ENCODE measurements at regions not wholly inside any gene's neighbourhood (a gene's known extent, or its start where the extent isn't known, plus 50 kb on each side); places are given as distances from the start of the nearest gene placed in this dataset.

- DNase-seq (ENCODE audit: low read depth) = no peak
Observed at GRCh38 chr16:26295625-26296304, 604.0 kb downstream of the HS3ST4 start.

- no peak for DNase-seq (ENCODE audit: low read depth)
Observed at GRCh38 chr16:26301516-26301915, 609.8 kb downstream of the HS3ST4 start.

- no peak for DNase-seq (ENCODE audit: low read depth)
Observed at GRCh38 chr16:26316683-26317464, 625.1 kb downstream of the HS3ST4 start.

GRCh38 chr16:26317885-26318284 lies 626.1 kb downstream of the HS3ST4 start:
- no peak for DNase-seq (ENCODE audit: low read depth)

GRCh38 chr16:26330654-26331053 lies 638.9 kb downstream of the HS3ST4 start:
- DNase-seq (ENCODE audit: low read depth) = no peak

GRCh38 chr16:26334218-26335111 lies 642.7 kb downstream of the HS3ST4 start:
- DNase-seq (ENCODE audit: low read depth) = no peak

GRCh38 chr16:26335236-26335853 lies 643.6 kb downstream of the HS3ST4 start:
- DNase-seq (ENCODE audit: low read depth) = no peak

- no peak for DNase-seq (ENCODE audit: low read depth)
Observed at GRCh38 chr16:26342621-26343020, 650.9 kb downstream of the HS3ST4 start.

- no peak for DNase-seq (ENCODE audit: low read depth)
Observed at GRCh38 chr16:26344240-26344776, 652.5 kb downstream of the HS3ST4 start.

GRCh38 chr16:26344976-26345375 lies 653.2 kb downstream of the HS3ST4 start:
- DNase-seq (ENCODE audit: low read depth) = no peak

- no peak for DNase-seq (ENCODE audit: low read depth)
Observed at GRCh38 chr16:26345966-26346365, 654.2 kb downstream of the HS3ST4 start.

- no peak for DNase-seq (ENCODE audit: low read depth)
Observed at GRCh38 chr16:26348095-26348494, 656.3 kb downstream of the HS3ST4 start.

GRCh38 chr16:26360867-26361266 lies 669.1 kb downstream of the HS3ST4 start:
- DNase-seq (ENCODE audit: low read depth) = no peak

- no peak for DNase-seq (ENCODE audit: low read depth)
Observed at GRCh38 chr16:26363581-26363980, 671.8 kb downstream of the HS3ST4 start.

GRCh38 chr16:26365161-26365940 lies 673.6 kb downstream of the HS3ST4 start:
- no peak for DNase-seq (ENCODE audit: low read depth)

- no peak for DNase-seq (ENCODE audit: low read depth)
Observed at GRCh38 chr16:26371349-26371869, 679.6 kb downstream of the HS3ST4 start.

- DNase-seq (ENCODE audit: low read depth) = no peak
Observed at GRCh38 chr16:26374279-26374925, 682.6 kb downstream of the HS3ST4 start.

- no peak for DNase-seq (ENCODE audit: low read depth)
Observed at GRCh38 chr16:26382586-26382985, 684.1 kb upstream of the C16orf82 start.

GRCh38 chr16:26386096-26386495 lies 680.6 kb upstream of the C16orf82 start:
- no peak for DNase-seq (ENCODE audit: low read depth)

GRCh38 chr16:26391833-26392232 lies 674.9 kb upstream of the C16orf82 start:
- no peak for DNase-seq (ENCODE audit: low read depth)
